ENCODE measurements at regions not wholly inside any gene's neighbourhood (a gene's known extent, or its start where the extent isn't known, plus 50 kb on each side); places are given as distances from the start of the nearest gene placed in this dataset.
"Not testable (repeated sequence)": the region's sequence is repeated elsewhere in the genome, so short reads cannot be mapped to it uniquely, and the experiment has no call there.

- DNase-seq (ENCODE audit: low read depth) = no peak
- no peak overlapping the region for H3K4me3 ChIP-seq (ENCODE audit: low read depth, low read length)
- TF ChIP-seq CTCF (IDR thresholded peaks at IDR 0.05; ENCODE audit: low read depth, low read length, missing control alignments) = no peak
Observed at GRCh38 chr2:219747637-219748036, 120.2 kb downstream of the SLC4A3 start.

GRCh38 chr2:219748671-219749570 lies 121.5 kb downstream of the SLC4A3 start:
- DNase-seq (ENCODE audit: low read depth) = no peak
- no peak overlapping the region for H3K4me3 ChIP-seq (ENCODE audit: low read depth, low read length)
- no peak for TF ChIP-seq CTCF (IDR thresholded peaks at IDR 0.05; ENCODE audit: low read depth, low read length, missing control alignments)

- not testable (repeated sequence) for H3K4me3 ChIP-seq (ENCODE audit: low read depth, low read length); DNase-seq (ENCODE audit: low read depth)
Observed at GRCh38 chr2:219751121-219751520, 123.7 kb downstream of the SLC4A3 start.

- TF ChIP-seq CTCF (IDR thresholded peaks at IDR 0.05; ENCODE audit: low read depth, low read length, missing control alignments) = no peak
- H3K4me3 ChIP-seq (ENCODE audit: low read depth, low read length) = no peak overlapping the region
- DNase-seq (ENCODE audit: low read depth) = no peak
Observed at GRCh38 chr2:219752726-219753125, 125.3 kb downstream of the SLC4A3 start.

- H3K4me3 ChIP-seq (ENCODE audit: low read depth, low read length) = no peak overlapping the region
- DNase-seq (ENCODE audit: low read depth) = no peak
- TF ChIP-seq CTCF (IDR thresholded peaks at IDR 0.05; ENCODE audit: low read depth, low read length, missing control alignments) = no peak
Observed at GRCh38 chr2:219758907-219759680, 131.7 kb downstream of the SLC4A3 start.

GRCh38 chr2:219759801-219760200 lies 132.4 kb downstream of the SLC4A3 start:
- H3K4me3 ChIP-seq (ENCODE audit: low read depth, low read length) = no peak overlapping the region
- TF ChIP-seq CTCF (IDR thresholded peaks at IDR 0.05; ENCODE audit: low read depth, low read length, missing control alignments) = no peak
- DNase-seq (ENCODE audit: low read depth) = no peak

- TF ChIP-seq CTCF (IDR thresholded peaks at IDR 0.05; ENCODE audit: low read depth, low read length, missing control alignments) = no peak
- DNase-seq (ENCODE audit: low read depth) = no peak
- no peak overlapping the region for H3K4me3 ChIP-seq (ENCODE audit: low read depth, low read length)
Observed at GRCh38 chr2:219765231-219765911, 137.9 kb downstream of the SLC4A3 start.
